H1 (cell line): ENCODE measurements at regions not wholly inside any gene's neighbourhood (a gene's known extent, or its start where the extent isn't known, plus 50 kb on each side); places are given as distances from the start of the nearest gene placed in this dataset.

ENCODE experiments used
- BRCA1 ChIP-seq: IDR thresholded peaks from 2 replicates; pipeline ENCODE4 v1.6.1; 2012; ENCODE audit warnings: low read depth, low read length, improper control_type of control experiment
- GABPA ChIP-seq: IDR thresholded peaks from 2 replicates; pipeline ENCODE4 v1.6.1; 2011; ENCODE audit warnings: mild to moderate bottlenecking, low read length, moderate library complexity, borderline replicate concordance; ENCODE audit not compliant: insufficient read depth

GRCh38 chr3:144877356-144877755, 905.7 kb downstream of the DIPK2A start (continued):
- TF ChIP-seq BRCA1 (no peak), GABPA (no peak)
